AG09309 (cell line): ENCODE measurements at regions not wholly inside any gene's neighbourhood (a gene's known extent, or its start where the extent isn't known, plus 50 kb on each side); places are given as distances from the start of the nearest gene placed in this dataset.

Source experiments
- DNase-seq: peaks from one replicate; pipeline ENCODE4 v3.0.0-alpha.2; 2010; ENCODE audit warnings: low read depth
- H3K4me3 ChIP-seq: 2 replicates; pipeline ENCODE4 v1.5.1; 2011; ENCODE audit warnings: mild to moderate bottlenecking, low read depth, low read length, moderate library complexity; ENCODE audit not compliant: control insufficient read depth
- CTCF ChIP-seq: IDR thresholded peaks from 2 replicates; pipeline ENCODE4 v1.5.1; 2011; ENCODE audit warnings: mild to moderate bottlenecking, low read depth, low read length, inconsistent platforms; ENCODE audit not compliant: insufficient read depth, control insufficient read depth; ENCODE audit errors: missing control alignments

DNA sequence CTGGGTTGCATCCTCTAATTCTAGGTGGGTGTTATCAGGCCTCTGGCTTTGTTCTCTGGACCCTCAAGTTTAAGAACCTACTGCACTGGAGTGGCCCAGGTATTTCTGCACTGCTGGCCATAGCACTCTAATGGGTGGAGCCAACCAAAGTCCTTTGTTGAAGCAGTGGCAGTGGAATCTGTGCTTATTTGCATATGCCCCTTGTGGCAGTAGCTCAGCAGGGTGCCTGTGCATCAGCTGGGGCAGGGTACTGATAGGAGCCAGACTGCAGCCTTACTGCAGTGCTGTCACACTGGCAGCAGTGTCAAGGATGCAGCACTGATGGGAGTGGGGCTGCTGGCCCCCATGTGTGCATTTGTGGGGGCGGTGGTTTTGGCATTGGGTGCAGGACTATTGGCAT is 660.6 kb downstream of the LRRIQ3 start:
- TF ChIP-seq CTCF: no peak
- no peak for DNase-seq
- H3K4me3 ChIP-seq: no peak overlapping the region

GRCh38 chr1:73517603-73518191 is 680.3 kb downstream of the LRRIQ3 start:
- TF ChIP-seq CTCF: no peak
- DNase-seq: no peak
- no peak overlapping the region for H3K4me3 ChIP-seq

- no peak for TF ChIP-seq CTCF
- DNase-seq: no peak
- no peak overlapping the region for H3K4me3 ChIP-seq
Measured at GRCh38 chr1:73516451-73516850, 681.5 kb downstream of the LRRIQ3 start.

DNA sequence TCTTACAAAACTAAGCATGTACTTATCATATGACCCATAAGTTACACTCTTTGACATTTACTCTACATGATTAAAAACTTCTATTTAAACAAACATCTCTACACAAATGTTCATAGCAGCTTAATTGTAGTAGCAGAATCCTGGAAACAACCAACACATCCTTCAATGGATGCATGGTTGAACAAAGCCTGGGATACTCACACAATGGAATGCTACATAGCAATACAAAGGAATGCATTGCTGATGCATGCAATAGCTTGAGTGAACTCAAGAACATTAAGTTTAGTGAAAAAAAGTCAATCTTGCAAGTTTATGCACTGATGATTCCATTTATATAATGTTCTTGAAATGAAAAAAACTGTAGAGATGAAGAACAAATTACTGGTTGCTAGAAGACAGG is 686.9 kb downstream of the LRRIQ3 start:
- no peak overlapping the region for H3K4me3 ChIP-seq
- DNase-seq: no peak
- TF ChIP-seq CTCF: no peak

DNA sequence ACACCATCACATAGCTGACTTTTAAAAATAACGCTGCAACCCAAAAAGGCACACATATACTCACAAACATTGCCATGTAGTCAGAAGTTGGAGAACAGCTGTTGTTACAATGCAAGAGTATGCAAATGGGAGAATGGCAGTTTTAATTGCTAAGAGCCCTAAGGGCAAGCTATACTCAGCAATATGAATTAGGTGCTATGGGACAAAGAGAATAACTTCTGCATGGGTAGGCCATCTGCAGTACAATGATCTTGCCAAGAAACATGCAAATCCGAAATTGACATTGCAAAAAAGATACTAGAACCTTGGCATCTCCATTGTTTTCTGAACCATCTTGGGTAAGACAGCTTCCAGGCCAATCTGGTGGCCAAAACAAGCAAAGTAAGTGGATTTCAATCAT is 697.8 kb downstream of the LRRIQ3 start:
- no peak for DNase-seq
- TF ChIP-seq CTCF: no peak

GRCh38 chr1:73499671-73500070 is 698.3 kb downstream of the LRRIQ3 start:
- no peak for TF ChIP-seq CTCF
- no peak overlapping the region for H3K4me3 ChIP-seq
- no peak for DNase-seq

More for the DNA sequence above, 697.8 kb downstream of the LRRIQ3 start:
- H3K4me3 ChIP-seq: no peak overlapping the region

- no peak for DNase-seq
Measured at GRCh38 chr1:73491621-73492020, 706.4 kb downstream of the LRRIQ3 start.

More at GRCh38 chr1:73491621-73492020, 706.4 kb downstream of the LRRIQ3 start:
- no peak overlapping the region for H3K4me3 ChIP-seq
- no peak for TF ChIP-seq CTCF
